GM21528 (cell line): ENCODE measurements at regions not wholly inside any gene's neighbourhood (a gene's known extent, or its start where the extent isn't known, plus 50 kb on each side); places are given as distances from the start of the nearest gene placed in this dataset.
"Not testable (repeated sequence)": the region's sequence is repeated elsewhere in the genome, so short reads cannot be mapped to it uniquely, and the experiment has no call there.

Experiments
- ATAC-seq: cut with Tn5 transposase; IDR thresholded peaks from one replicate; pipeline ENCODE4 v1.9.1; 2021; ENCODE audit warnings: mild to moderate bottlenecking, moderate library complexity; ENCODE audit not compliant: unreplicated experiment, low FRiP score

- no peak for ATAC-seq
These were observed 578.7 kb upstream of the ID2 start for GRCh38 chr2:8103085-8103708.

DNA sequence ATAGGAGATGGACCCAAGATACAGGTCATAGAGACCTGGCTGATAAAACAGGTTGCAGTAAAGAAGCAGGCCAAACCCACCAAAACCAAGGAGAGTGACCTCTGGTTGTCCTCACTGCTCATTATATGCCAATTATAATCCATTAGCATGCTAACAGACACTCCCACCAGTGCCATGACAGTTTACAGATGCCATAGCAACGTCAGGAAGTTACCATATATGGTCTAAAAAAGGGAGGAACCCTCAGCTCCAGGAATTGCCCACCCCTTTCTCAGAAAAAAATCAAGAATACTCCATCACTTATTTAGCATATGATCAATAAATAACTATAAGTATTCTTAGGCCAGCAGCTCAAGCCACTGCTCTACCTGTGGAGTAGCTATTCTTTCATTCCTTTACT is 574.7 kb upstream of the ID2 start:
- no peak for ATAC-seq

- ATAC-seq: no peak
These were observed 574.1 kb upstream of the ID2 start for GRCh38 chr2:8107621-8108378.

DNA sequence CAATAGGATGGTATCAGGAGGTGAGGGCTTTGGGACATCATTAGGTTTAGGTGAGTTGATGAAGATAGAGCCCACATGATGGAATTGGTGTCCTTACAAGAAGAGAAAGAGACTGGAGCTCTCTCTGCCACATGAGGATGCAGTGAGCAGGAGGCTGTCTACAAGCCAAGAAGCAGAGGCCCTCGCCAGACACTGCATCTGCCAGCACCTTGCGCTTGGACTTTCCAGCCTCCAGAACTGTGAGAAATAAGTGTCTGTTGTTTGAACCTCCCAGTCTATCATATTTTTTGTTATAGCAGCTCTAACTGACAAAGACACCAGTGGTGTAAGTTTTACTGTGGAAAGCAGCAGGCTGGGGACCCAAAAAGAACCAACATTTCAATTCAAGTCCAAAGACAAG is 571.1 kb upstream of the ID2 start:
- no peak for ATAC-seq

- ATAC-seq: no peak
These were observed 570.7 kb upstream of the ID2 start for GRCh38 chr2:8111193-8111592.

- no peak for ATAC-seq
These were observed 566.4 kb upstream of the ID2 start for GRCh38 chr2:8115456-8115855.

DNA sequence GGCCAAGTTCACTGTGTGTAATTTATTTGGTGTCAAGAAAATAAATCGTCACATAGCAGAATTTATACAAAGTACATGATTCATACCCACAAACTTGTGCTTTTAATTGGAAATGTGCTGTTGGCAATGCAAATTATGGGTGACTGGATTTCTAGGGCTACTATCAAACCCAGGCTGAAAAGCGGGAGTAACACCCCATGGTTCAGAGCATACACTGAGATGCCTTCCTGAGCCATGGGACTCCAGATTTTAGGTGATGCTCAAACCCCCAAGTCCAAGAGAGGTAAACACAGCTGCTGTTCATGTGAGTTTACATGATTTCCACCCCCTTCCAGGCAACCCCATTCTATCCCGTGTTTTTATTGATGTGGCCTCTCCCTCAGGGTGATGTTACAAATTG is 565.9 kb upstream of the ID2 start:
- ATAC-seq: no peak

- peak; percentile 96 for ATAC-seq
These were observed 565.2 kb upstream of the ID2 start for GRCh38 chr2:8116661-8117060.

DNA sequence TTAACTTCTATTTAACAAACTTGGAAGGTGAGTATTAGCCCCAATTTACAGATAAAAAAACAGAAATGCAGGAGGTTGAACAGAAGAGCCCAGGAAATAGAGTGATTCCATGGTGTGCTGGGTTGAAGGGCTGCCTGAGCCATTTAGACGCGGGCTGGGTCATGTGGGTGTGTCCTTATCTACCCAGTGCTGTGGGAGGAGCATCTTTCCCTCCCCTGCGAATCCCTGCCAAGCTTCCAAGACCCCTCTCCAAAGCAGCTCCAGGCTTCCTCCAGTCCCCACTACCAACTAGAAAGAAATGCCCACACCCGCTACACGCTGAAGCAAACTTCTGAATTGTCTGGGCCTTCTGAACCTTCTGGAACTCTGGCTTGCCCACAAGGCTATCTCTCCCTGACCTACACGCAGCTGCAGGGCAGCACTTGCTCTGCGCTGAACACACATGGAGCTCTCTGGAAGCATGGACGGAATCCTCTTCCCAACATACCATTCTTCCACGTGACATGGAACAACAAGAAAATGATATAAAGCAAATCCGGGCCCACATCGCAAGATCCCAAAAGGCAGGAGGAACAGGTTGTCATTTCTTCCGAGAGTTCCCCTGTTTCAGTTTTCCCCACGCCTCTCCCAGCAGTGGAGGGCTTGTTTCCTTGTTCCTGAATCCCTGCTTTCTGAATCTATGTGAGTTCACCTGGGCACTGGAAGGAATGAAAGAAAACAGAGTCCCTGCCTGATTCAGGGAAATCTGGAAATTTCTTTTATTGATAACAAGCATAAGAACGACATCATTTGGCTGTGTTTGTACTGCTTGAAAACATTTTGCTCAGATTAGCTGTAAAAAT is 562.7 kb upstream of the ID2 start:
- ATAC-seq: no peak

DNA sequence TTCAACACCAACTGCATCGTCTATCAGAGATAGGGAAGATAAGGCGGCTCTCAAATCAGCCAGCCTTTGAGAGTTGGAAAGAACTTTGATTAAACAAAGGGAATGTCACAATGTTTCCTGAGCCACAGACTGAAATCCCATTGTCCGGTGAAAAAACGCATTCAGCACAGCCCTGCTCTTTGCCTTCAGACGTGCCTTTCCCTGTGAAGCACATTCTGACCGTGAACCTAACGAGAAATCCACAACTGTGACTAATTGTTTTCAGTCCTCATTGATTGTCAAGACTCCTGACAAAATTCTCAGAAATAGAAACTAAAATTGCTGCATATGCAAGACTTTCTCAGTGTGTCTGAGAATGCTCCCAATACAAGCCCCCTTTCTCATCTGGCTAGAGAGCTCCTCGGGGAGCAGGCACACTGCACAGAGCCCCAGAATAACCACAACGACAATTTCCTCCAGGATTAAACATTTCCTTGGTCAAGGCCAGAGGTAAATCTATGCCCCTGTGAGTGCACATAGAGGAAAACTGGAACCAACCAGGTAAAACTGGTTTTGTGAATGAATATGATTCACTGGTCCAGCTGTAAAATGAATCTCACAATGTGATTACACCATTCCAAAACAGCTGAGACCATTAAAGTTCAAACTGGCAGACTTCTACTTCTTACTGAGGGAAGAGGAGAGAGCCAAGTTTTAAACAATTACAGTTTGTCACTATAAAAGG is 561.9 kb upstream of the ID2 start:
- no peak for ATAC-seq

- ATAC-seq: no peak
These were observed 561.4 kb upstream of the ID2 start for GRCh38 chr2:8120506-8120860.

DNA sequence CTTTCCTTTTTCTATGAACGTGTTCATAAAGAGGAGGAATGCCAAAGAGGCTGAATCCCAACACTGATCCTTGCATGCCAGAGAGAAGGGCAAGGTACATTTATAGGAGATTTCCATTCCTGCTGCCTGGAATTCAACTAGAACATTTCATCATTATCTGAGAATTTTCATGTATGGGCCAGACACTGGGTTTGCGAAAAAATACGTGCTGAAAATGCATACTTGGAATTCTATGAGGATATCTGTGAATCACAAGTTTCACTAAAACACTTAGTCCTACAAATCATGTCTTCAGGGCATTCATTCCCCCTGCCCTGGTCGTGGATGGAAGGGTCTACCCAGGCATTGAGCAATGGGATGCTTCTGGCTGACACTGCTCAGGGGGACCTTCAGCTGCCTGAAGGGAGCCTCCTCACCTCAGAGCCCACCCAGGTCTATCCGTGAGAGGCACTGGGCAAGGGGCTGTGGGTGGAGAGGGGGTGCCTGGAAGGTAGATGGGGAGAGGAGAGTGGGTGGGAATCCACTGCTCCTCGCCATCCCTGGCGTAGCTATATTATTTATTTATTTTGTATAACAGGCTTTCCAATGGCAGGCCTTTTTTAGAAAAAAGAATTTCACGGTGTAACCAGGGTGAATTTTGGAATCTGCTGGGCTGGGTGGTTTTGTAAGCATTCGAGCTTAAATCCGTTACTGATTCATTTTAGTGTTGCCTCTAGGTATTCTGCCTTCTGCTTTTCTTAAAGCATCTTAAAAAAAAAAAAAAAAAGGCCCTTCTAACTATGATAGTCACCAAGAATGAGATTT is 560.6 kb upstream of the ID2 start:
- no peak for ATAC-seq

GRCh38 chr2:8121826-8122513 is 559.9 kb upstream of the ID2 start:
- no peak for ATAC-seq

DNA sequence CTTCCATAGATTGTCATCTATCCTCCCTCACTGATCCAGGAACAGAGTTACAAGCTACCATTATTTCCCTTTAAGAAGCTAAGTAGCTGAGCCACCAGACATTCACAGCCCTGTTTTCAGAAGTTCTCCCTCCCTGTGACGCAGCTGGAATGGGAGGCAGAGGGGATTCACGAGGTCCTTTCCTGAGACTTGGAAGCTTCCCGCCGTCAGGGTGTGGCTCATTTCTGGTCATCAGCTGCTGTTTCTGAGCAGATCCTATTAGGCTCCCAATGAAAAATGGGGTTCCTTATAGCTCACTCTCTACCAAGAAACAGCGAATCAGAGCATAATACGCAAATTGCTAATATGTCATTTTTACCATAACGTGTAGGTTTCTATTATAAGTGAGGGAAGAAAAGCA is 559.3 kb upstream of the ID2 start:
- ATAC-seq: no peak

DNA sequence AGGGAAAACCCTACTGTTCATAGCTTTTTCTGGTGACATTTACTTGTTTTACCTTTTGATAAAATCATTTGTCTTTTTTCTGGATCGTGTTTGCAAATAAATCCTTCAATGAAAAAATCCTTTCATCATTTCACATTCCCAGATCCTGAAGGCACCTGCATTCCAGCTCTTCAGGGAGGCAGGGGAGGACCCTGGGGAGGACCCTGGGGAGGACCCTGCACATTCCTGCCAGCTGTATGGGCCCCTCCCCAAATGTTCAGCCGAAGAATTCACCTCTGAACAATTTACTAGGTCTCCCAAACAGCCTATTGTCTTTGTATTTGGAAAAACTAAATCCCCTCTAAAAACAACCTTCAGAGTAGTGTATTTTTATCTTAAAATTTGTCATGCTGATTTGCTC is 558.4 kb upstream of the ID2 start:
- ATAC-seq: no peak

GRCh38 chr2:8125741-8126711 is 555.8 kb upstream of the ID2 start:
- ATAC-seq: no peak

GRCh38 chr2:8126783-8127182 is 555.1 kb upstream of the ID2 start:
- ATAC-seq: no peak

DNA sequence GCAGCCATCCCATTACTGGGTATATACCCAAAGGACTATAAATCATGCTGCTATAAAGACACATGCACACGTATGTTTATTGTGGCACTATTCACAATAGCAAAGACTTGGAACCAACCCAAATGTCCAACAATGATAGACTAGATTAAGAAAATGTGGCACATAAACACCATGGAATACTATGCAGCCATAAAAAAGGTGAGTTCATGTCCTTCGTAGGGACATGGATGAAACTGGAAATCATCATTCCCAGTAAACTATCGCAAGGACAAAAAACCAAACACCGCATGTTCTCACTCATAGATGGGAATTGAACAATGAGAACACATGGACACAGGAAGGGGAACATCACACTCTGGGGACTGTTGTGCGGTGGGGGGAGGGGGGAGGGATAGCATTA is 550.4 kb upstream of the ID2 start:
- ATAC-seq: not testable (repeated sequence)
